ENCODE measurements at regions not wholly inside any gene's neighbourhood (a gene's known extent, or its start where the extent isn't known, plus 50 kb on each side); places are given as distances from the start of the nearest gene placed in this dataset.
A peak's percentile ranks its signal among the peaks of the same experiment; 100 is the strongest.

- peak; percentile 7 for DNase-seq
Observed at GRCh38 chr5:175765858-175766257, 105.5 kb upstream of the CPLX2 start.

- no peak for DNase-seq
Observed at GRCh38 chr5:175766963-175767362, 104.4 kb upstream of the CPLX2 start.

DNA sequence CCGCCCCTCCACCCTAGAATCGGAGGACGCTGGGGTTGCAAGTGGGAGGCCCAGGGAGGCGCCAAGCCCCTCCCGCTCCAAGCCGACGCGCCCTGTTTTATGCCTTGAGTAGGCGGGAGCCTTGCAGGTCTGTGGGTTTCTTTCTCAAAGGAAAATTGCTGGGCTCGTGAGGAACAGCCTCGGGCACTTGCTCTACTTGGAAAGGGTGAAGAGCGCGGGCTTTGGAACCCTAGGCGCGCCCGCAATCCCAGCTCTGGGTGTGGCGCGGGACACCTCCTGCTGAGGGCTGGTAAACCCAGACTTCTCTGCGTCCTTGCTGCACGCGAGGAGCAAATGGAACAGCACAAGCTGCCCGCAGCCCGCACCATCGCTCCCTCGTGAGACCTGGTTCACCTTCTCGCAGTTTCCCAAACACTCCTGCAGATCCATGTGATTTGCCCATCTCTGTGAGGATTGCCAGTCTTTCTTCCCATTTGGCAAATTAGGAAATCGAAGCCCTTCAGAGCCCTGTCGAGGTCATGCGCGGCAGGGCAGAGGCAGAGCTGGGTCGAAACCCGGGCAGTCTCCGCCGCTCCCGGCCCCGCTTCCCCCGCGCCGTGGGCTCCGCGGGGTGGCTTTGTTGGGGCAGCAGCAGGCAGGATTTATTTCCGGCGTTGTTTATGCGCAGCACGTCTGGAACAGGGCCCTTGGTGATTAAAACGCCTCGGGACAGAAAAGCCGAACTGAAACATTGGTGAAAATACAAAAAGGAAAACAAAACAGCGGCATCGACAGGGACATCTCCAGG lies 98.4 kb upstream of the CPLX2 start:
- DNase-seq = no peak

GRCh38 chr5:175773534-175774070 lies 97.8 kb upstream of the CPLX2 start:
- DNase-seq = no peak

- no peak for DNase-seq
Observed at GRCh38 chr5:175775416-175775815, 96.0 kb upstream of the CPLX2 start.

DNA sequence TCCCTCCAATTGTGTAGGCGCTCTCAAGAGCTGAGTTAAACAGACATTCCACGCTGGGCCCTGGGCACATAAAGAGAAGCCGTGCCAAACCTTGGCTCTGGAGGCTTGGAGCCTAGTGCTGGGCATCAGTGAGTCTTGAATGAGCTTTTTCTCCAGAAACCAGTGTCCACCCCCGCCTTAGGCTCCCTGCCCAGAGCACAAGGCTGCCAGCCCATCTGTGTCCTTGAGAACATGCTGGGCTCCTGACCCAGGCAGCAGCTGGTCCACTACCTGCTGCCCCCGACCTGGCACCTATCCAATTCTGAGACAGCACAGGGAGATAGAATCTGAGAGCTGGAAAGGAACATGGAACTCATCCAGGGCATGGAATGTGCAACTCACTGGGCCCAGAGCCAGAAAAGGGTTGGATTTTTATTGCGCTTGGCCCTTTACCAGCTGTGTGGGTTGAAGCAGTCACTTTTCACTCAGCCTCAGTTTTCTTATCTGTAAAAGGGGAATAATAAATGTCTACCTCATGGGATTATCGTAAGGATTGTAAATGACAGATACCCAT lies 92.4 kb upstream of the CPLX2 start:
- DNase-seq = no peak

GRCh38 chr5:175783739-175784138 lies 87.6 kb upstream of the CPLX2 start:
- no peak for DNase-seq

- no peak for DNase-seq
Observed at GRCh38 chr5:175784230-175784629, 87.1 kb upstream of the CPLX2 start.

DNA sequence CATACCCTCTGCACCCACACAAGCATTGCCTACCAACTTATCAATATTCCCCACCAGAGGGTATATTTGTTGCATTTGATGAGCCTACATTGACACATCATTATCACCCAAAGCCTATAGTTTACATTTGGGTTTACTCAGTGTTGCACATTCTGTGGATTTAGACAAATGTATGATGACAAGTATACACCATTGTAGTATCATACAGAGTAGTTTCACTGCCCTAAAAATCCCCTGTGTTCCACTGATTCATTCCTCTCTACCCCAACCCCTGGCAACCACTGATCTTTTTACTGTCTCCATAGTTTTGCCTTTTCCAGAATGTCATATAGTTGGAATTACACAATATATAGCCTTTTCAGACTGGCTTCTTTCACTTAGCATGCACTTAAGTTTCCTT lies 85.7 kb upstream of the CPLX2 start:
- no peak for DNase-seq

DNA sequence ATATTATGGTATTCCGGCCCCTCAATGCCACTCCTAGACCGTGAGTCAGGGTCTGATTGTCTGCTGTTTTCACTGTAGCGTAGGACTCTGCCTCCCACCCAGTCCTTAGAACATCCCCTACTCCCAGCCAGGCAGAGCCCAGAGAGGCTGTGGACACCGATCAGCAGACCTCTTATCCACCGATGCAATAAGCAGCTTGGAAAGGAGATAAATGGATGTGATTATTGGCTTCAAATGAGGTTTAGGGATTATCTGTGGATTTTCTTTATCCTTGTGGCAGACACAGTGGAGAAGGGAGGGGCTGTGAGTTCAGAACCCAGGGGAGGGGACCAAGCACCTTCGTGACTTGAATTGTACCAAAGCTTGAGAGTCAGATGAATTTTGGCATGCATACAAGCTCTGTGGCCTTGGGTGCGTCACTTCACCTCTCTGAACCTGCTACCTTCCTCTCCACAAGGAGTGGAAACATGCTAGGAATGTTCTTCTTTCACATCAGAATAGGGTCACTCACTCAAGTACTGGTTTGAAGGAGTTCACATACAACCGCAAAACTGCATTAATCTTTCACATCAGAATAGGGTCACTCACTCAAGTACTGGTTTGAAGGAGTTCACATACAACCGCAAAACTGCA lies 83.1 kb upstream of the CPLX2 start:
- no peak for DNase-seq

GRCh38 chr5:175789670-175790069 lies 81.7 kb upstream of the CPLX2 start:
- no peak for DNase-seq

GRCh38 chr5:175790796-175791195 lies 80.6 kb upstream of the CPLX2 start:
- no peak for DNase-seq

- DNase-seq = no peak
Observed at GRCh38 chr5:175795959-175796358, 75.4 kb upstream of the CPLX2 start.

DNA sequence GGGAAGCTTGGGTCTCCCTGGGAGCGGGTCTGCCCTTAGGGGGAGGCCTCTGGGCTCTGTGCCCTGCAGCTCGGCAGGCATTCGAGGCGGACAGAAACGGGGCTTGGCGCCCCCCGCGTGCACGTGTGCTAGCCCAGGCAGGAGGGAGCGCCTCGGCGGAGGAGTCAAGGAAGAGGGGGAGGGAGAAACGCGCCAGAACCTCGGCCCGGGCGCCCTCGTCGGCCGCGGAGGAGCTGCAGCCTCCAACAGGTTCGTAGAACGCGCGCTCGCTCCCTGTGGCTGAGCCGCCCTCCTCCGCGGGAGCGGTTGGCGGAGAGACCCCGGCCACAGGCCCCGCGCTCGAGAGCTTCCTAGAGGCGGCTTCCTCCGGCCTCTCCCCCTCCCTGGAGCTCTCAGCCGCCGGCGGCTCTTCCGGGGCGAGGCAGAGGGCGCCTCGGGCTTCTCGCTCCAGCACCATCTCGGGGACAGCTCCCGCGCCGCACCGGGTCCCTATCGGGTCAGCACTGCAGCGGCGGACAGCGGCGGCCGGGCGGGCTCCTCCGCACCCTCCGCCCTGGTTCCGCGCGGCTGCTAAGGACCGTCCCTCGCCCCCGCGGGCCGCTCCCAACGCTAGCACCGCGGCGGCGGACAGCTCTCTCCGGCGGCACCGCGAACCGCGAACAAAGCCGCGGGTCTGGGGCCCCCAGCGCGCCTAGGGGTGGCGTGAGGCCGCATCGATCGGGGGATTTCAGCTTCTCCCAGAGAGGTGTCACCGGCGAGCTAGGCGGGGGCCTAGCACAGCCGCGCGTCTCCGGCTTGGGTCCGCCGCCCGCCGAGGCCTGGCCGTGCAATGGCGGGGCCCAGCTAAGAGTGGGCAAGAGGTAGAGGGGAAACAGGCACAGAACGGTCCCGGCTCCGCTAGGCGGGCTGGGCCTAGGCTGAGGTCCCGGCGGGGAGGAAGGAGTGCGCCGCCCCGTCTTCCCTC lies 74.6 kb upstream of the CPLX2 start:
- no peak for DNase-seq

DNA sequence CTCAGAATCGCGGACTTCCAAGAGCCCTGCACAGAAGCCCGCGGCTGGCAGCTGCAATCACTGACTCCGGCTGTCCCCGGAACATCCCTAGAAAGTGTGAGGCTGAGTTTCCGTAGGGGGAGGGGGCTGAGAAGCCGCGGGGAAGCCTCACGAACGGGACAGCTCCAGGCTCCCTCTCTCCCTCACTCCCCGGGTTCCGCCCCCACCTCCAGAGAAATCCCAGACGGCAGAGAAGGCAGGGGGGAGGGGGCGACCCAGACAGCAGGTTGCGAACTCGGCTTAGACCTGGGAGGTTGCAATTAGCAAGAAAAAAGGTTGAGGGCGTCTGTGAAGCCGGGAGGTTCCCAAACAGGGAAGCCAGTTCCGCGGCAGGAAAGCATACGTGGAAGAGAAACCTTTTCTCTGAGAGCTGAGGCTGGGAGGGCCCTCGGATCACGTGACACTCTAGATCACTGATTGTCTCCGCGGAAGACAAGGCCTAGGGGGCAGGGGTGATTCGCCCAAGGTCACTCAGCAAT lies 73.8 kb upstream of the CPLX2 start:
- DNase-seq = no peak

DNA sequence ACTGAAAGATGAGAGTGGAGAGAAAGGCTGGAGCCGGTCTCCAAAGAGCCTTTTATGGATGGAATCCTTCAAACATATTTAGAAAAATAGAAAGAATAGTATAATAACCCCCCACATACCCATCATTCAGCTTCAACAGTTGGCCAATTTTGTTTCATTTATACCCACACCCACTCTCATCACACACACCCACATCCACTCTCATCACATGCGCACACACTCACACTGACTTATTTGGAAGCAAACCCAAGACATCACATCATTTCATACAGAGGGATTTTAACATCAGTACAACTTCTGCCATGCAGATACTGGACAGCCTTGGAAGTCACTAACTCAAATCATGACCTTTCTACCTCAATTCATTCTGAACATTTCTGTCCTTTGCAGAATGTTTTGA lies 72.8 kb upstream of the CPLX2 start:
- DNase-seq = no peak

- DNase-seq = no peak
Observed at GRCh38 chr5:175800656-175801081, 70.7 kb upstream of the CPLX2 start.

DNA sequence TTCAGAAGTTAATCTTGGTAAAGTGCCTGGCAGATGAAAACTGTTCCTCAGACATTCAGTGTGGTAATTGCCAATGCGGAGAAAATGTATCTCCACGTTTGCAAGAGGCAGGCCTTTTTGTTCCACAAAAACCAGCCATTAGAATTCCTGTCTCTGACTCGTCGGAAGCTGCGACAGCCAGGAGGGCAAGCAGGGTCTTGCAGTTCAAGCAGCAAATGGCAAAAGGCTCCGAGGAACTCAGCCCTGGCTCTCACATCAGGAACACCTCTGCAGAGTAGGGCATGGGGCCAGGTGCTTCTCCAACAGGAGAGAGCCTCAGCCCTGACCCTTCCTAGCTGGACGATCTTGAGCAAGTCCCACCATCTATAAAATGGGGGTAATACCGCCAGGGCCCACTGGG lies 69.0 kb upstream of the CPLX2 start:
- no peak for DNase-seq

GRCh38 chr5:175803254-175803653 lies 68.1 kb upstream of the CPLX2 start:
- DNase-seq = no peak

DNA sequence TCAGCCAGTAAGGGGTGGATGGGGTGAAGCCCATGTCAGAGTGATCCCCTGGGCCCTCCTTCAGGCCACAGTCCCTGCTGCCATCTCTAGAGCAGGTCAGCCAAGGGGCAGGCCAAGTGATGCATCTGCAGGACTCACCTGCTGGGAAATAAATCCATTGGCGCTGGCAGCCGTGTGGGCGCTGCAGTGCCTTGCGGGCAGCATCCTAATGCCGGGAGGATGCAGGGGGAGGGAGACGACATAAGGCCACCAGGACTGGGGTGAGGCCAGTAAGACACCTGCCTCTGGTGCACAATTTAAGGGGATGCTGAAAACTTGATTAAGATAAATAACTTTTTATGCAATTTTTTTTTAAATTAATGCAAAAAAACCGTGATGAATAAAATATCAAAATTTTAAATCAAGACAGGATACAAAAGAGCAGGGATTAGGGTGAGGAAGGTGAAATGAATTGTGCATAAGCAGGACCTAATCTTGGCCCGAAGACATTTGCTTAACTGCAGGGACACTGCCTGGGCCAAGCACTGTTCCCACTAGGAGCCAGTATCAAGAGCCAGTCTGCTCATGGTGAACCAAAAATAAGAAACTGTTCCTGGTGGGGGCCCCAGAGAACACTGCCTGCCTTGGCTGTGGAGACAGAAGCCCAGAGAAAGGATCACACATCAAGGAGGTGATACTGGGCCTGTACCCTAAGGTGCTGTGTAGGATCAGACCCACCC lies 67.5 kb upstream of the CPLX2 start:
- no peak for DNase-seq

DNA sequence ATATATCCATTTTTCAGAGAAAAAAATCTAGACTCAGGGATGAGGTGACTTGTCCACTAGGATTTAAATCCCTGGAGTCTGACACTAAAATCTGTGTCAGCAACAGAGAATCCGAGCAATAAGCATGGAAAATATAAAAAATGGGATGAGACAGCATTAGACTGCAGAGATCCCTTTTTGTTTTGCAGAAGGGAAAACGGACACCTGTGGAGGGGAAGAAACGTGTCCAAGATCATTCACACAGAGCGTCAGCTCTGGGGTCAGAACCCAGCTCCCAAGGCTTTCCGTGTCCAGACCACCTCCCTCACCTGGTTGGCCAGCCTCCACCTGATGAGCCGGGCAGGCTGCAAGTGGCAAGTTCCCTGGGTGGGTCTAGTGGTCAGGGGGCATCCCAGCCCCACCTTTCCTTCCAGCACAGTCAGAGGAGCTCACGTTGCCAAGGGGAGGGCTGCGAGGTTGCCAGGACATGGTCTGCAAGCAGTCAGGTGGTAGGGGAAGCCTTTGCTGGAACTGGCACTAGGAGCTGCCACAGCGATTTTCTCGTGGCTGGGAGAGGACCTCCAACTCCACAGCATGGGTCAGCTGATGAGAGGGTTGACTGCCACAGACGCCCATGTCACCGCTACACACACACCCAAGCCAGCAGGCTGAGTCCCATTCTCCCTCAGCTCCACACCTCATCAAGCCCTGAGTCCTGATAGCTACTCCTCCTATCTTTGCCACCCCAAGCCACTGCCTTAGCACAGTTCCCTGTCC lies 65.9 kb upstream of the CPLX2 start:
- no peak for DNase-seq
